HEK293T (cell line): ENCODE measurements at regions not wholly inside any gene's neighbourhood (a gene's known extent, or its start where the extent isn't known, plus 50 kb on each side); places are given as distances from the start of the nearest gene placed in this dataset.

Experiments used
- BHLHE40 ChIP-seq: fragments of 450-650 bp; IDR thresholded peaks from 2 replicates; pipeline ENCODE4 v1.6.1; 2016; ENCODE audit warnings: mild to moderate bottlenecking, moderate library complexity, borderline replicate concordance
- SP1 ChIP-seq: fragments of 450-650 bp; IDR thresholded peaks from 2 replicates; pipeline ENCODE4 v1.6.1; 2017

- TF ChIP-seq SP1 (no peak), BHLHE40 (no peak)
Measured at GRCh38 chr5:12652201-12652600, 748.0 kb upstream of the CTNND2 start.
